OCI-LY1 (cell line): ENCODE measurements at regions not wholly inside any gene's neighbourhood (a gene's known extent, or its start where the extent isn't known, plus 50 kb on each side); places are given as distances from the start of the nearest gene placed in this dataset.
"Not testable (repeated sequence)": the region's sequence is repeated elsewhere in the genome, so short reads cannot be mapped to it uniquely, and the experiment has no call there.

Experiments
- CTCF ChIP-seq: fragments of 200-600 bp; sonication (generic), shearing (Covaris generic); IDR thresholded peaks from 2 replicates; pipeline ENCODE4 v1.5.1; 2017; ENCODE audit warnings: mild to moderate bottlenecking, antibody characterized with exemption, low read length, moderate library complexity, mixed read lengths
- EZH2 ChIP-seq: fragments of 200-600 bp; sonication (generic), shearing (Covaris generic); IDR thresholded peaks from 2 replicates; pipeline ENCODE4 v1.8.0; 2017; ENCODE audit warnings: borderline replicate concordance, mixed run types, mild to moderate bottlenecking, antibody characterized with exemption, low read length, moderate library complexity, mixed read lengths

GRCh38 chr10:123371626-123372025 lies 217.4 kb downstream of the BUB3 start:
- not testable (repeated sequence) for TF ChIP-seq CTCF, EZH2
